GM18517 (cell line): ENCODE measurements at regions not wholly inside any gene's neighbourhood (a gene's known extent, or its start where the extent isn't known, plus 50 kb on each side); places are given as distances from the start of the nearest gene placed in this dataset.

Experiments
- ATAC-seq: cut with Tn5 transposase; IDR thresholded peaks from one replicate; pipeline ENCODE4 v1.9.1; 2021; ENCODE audit warnings: mild to moderate bottlenecking, moderate library complexity; ENCODE audit not compliant: unreplicated experiment

GRCh38 chr5:90201923-90202322, 207.6 kb downstream of the CETN3 start:
- no peak for ATAC-seq

GRCh38 chr5:90193185-90193822, 216.3 kb downstream of the CETN3 start:
- no peak for ATAC-seq

- ATAC-seq = no peak
Observed at GRCh38 chr5:90191352-90192045, 218.1 kb downstream of the CETN3 start.

GRCh38 chr5:90185897-90186468, 223.6 kb downstream of the CETN3 start:
- no peak for ATAC-seq

- ATAC-seq = no peak
Observed at GRCh38 chr5:90184764-90185163, 224.8 kb downstream of the CETN3 start.

- no peak for ATAC-seq
Observed at GRCh38 chr5:90182726-90183125, 226.8 kb downstream of the CETN3 start.

- no peak for ATAC-seq
Observed at GRCh38 chr5:90174236-90174635, 235.3 kb downstream of the CETN3 start.

- ATAC-seq = no peak
Observed at GRCh38 chr5:90173299-90174030, 236.1 kb downstream of the CETN3 start.

GRCh38 chr5:90171466-90171865, 238.1 kb downstream of the CETN3 start:
- ATAC-seq = no peak

GRCh38 chr5:90170261-90170660, 239.3 kb downstream of the CETN3 start:
- no peak for ATAC-seq

GRCh38 chr5:90169078-90169477, 240.5 kb downstream of the CETN3 start:
- ATAC-seq = no peak

- no peak for ATAC-seq
Observed at GRCh38 chr5:90168399-90168798, 241.2 kb downstream of the CETN3 start.

GRCh38 chr5:90166816-90167215, 242.7 kb downstream of the CETN3 start:
- no peak for ATAC-seq

- ATAC-seq = no peak
Observed at GRCh38 chr5:90162324-90162723, 247.2 kb downstream of the CETN3 start.

- peak; percentile 46 for ATAC-seq
Observed at GRCh38 chr5:90161414-90161813, 248.1 kb downstream of the CETN3 start.

- ATAC-seq = no peak
Observed at GRCh38 chr5:90158131-90158530, 251.4 kb downstream of the CETN3 start.

GRCh38 chr5:90153031-90153430, 256.5 kb downstream of the CETN3 start:
- ATAC-seq = no peak

GRCh38 chr5:90144625-90145327, 264.8 kb downstream of the CETN3 start:
- no peak for ATAC-seq

- no peak for ATAC-seq
Observed at GRCh38 chr5:90142541-90142940, 267.0 kb downstream of the CETN3 start.

GRCh38 chr5:90141984-90142383, 267.6 kb downstream of the CETN3 start:
- no peak for ATAC-seq

GRCh38 chr5:90136952-90137528, 272.5 kb downstream of the CETN3 start:
- no peak for ATAC-seq
